ENCODE measurements at regions not wholly inside any gene's neighbourhood (a gene's known extent, or its start where the extent isn't known, plus 50 kb on each side); places are given as distances from the start of the nearest gene placed in this dataset.

GRCh38 chr6:14856177-14856576, 389.7 kb upstream of the JARID2 start:
- TF ChIP-seq CTCF (IDR thresholded peaks at IDR 0.05; ENCODE audit: low read depth, low read length, poor library complexity, severe bottlenecking) (no peak), EZH2phosphoT487 (IDR thresholded peaks at IDR 0.05; ENCODE audit: borderline replicate concordance, low read length) (no peak)
